DND-41 (cell line): ENCODE measurements at regions not wholly inside any gene's neighbourhood (a gene's known extent, or its start where the extent isn't known, plus 50 kb on each side); places are given as distances from the start of the nearest gene placed in this dataset.

ENCODE experiments used
- ATAC-seq: fragments of 200-7000 bp; cut with Tn5 transposase; 3 replicates; pipeline ENCODE4 v1.9.1; 2021; ENCODE audit warnings: low read depth; ENCODE audit not compliant: insufficient read depth
- DNase-seq: peaks from one replicate; pipeline ENCODE4 v3.0.0-alpha.2; 2020
- H2AFZ ChIP-seq: 2 replicates; pipeline ENCODE4 v1.6.0; 2012; ENCODE audit warnings: low read depth, low read length
- H3K27ac ChIP-seq: 2 replicates; pipeline ENCODE4 v1.5.1; 2012; ENCODE audit warnings: low read length, inconsistent platforms
- H3K27me3 ChIP-seq: fragments of 200-600 bp; sonication (generic); 2 replicates; pipeline ENCODE4 v1.6.0; 2012; ENCODE audit warnings: low read length, mild to moderate bottlenecking, inconsistent platforms; ENCODE audit not compliant: insufficient read depth, poor library complexity
- H3K36me3 ChIP-seq: 2 replicates; pipeline ENCODE4 v1.5.1; 2012; ENCODE audit warnings: low read length, inconsistent platforms; ENCODE audit not compliant: insufficient read depth
- H3K4me1 ChIP-seq: 2 replicates; pipeline ENCODE4 v1.5.1; 2012; ENCODE audit warnings: mild to moderate bottlenecking, low read length; ENCODE audit not compliant: insufficient read depth
- H3K4me2 ChIP-seq: 2 replicates; pipeline ENCODE4 v1.6.0; 2012; ENCODE audit warnings: mild to moderate bottlenecking, moderate library complexity, low read length, inconsistent platforms; ENCODE audit not compliant: insufficient read depth
- H3K4me3 ChIP-seq, 2 experiments: fragments of 200-600 bp in 1 of 2; shearing (Covaris generic) in 1 of 2; 2 replicates each; pipeline ENCODE4 v1.5.1; 2012 to 2016; ENCODE audit warnings: inconsistent platforms in 2 of 2, low read length in 2 of 2, mild to moderate bottlenecking in 2 of 2, low read depth in 1 of 2, moderate library complexity in 1 of 2
- H3K79me2 ChIP-seq: 2 replicates; pipeline ENCODE4 v1.6.0; 2012; ENCODE audit warnings: low read length, inconsistent platforms; ENCODE audit not compliant: insufficient read depth
- H3K9ac ChIP-seq: 2 replicates; pipeline ENCODE4 v1.6.0; 2012; ENCODE audit warnings: low read depth, mild to moderate bottlenecking, inconsistent platforms, low read length, moderate library complexity
- H3K9me3 ChIP-seq: 2 replicates; pipeline ENCODE4 v1.5.1; 2012; ENCODE audit warnings: low read length, moderate library complexity, mild to moderate bottlenecking, inconsistent platforms; ENCODE audit not compliant: insufficient read depth, severe bottlenecking
- H4K20me1 ChIP-seq: 2 replicates; pipeline ENCODE4 v1.6.0; 2012; ENCODE audit warnings: low read length; ENCODE audit not compliant: insufficient read depth
- EZH2 ChIP-seq: IDR thresholded peaks from 3 replicates; pipeline ENCODE4 v1.6.1; 2012; ENCODE audit warnings: borderline replicate concordance, low read depth, mild to moderate bottlenecking, moderate library complexity, low read length, inconsistent platforms; ENCODE audit not compliant: severe bottlenecking
- TF ChIP-seq, protein P1 (sequence below): IDR thresholded peaks from 2 replicates; pipeline ENCODE4 v1.5.1; 2012; ENCODE audit warnings: borderline replicate concordance, low read length, moderate library complexity, mild to moderate bottlenecking; ENCODE audit not compliant: poor library complexity, severe bottlenecking; ENCODE audit errors: extremely low read depth

- H3K4me1 ChIP-seq = no peaks in the 10 kb centered on the region
- H3K79me2 ChIP-seq = no peaks in the 10 kb centered on the region
- H3K36me3 ChIP-seq = no peaks in the 10 kb centered on the region
- H4K20me1 ChIP-seq = no peaks in the 10 kb centered on the region
- DNase-seq (no peak), ATAC-seq (no peak)
- H2AFZ ChIP-seq = no peak overlapping the region
- H3K4me2 ChIP-seq = no peak overlapping the region
- H3K4me3 ChIP-seq = no peak overlapping the region
- no peak for TF ChIP-seq EZH2
- TF ChIP-seq, protein P1, sequence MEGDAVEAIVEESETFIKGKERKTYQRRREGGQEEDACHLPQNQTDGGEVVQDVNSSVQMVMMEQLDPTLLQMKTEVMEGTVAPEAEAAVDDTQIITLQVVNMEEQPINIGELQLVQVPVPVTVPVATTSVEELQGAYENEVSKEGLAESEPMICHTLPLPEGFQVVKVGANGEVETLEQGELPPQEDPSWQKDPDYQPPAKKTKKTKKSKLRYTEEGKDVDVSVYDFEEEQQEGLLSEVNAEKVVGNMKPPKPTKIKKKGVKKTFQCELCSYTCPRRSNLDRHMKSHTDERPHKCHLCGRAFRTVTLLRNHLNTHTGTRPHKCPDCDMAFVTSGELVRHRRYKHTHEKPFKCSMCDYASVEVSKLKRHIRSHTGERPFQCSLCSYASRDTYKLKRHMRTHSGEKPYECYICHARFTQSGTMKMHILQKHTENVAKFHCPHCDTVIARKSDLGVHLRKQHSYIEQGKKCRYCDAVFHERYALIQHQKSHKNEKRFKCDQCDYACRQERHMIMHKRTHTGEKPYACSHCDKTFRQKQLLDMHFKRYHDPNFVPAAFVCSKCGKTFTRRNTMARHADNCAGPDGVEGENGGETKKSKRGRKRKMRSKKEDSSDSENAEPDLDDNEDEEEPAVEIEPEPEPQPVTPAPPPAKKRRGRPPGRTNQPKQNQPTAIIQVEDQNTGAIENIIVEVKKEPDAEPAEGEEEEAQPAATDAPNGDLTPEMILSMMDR = no peak
- no peaks in the 10 kb centered on the region for H3K27me3 ChIP-seq
- H3K9ac ChIP-seq = no peak overlapping the region
- H3K27ac ChIP-seq = no peak overlapping the region
- H3K9me3 ChIP-seq = peaks cover 7% of the 10 kb centered on the region
Measured at GRCh38 chr22:34000879-34001526, 80.7 kb upstream of the LARGE1 start.

DNA sequence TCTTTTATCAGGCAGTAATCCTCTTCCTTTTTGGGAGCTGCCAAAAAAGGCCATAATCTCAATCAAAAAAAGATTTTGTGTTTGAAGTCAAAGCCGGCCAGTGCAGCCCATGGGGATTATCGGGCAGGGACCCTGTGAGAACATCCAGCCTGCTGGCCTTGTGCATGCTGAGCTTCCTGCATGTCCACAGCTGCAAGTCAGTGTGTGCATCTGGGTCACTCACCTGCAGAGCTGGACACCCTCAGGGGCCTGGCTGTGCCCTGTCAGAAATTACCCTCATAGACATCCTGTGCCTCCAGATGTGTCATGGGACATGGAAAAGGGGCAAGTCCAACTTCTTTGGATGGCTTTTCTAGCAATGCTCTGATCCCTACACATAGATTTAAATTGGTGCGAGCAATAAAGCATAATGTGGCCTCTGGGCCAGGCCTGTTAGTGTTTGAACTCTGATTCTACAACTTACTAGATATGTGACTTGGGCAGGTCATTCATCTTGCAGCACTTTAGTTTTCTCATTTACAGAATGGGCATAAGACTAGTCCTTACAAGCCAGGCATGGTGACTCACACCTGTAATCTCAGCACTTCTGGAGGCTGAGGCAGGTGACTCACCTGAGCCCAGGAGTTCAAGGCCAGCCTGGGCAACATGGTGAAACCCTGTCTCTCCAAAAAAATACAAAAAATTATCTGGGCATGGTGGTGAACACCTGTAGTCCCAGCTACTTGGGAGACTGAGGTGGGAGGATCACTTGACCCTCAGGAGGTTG, 81.6 kb upstream of the LARGE1 start:
- H3K9ac ChIP-seq = no peak overlapping the region
- H3K4me1 ChIP-seq = no peaks in the 10 kb centered on the region
- no peak overlapping the region for H3K27ac ChIP-seq

DNA sequence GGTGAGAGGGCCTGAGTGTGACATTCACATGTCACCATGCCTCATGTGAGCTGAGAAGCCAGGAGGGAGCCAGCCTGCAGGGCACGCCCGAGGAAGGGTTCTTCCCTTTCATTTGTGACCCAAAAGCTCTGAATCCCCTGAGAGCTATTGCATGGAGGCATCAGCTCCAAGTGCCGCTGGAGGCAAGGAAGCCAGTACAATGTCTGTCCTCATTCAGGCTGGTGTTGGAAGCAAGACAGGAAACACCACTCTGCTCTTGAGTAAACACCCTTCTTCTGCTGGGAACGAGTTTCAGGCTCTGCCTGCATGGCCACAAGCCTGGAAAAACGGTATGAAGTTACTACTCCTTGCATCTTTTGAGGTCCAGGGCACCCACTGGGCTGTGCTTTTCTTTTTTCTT, 83.8 kb upstream of the LARGE1 start:
- DNase-seq (no peak), ATAC-seq (no peak)
- Histone ChIP-seq H4K20me1 (no peaks in the 10 kb centered on the region), H3K4me2 (no peak overlapping the region), H3K79me2 (no peaks in the 10 kb centered on the region), H3K36me3 (no peaks in the 10 kb centered on the region), H3K4me1 (no peaks in the 10 kb centered on the region), H3K27me3 (no peaks in the 10 kb centered on the region), H3K9me3 (peaks cover 7% of the 10 kb centered on the region), H3K4me3 (no peak overlapping the region), H3K9ac (no peak overlapping the region), H3K27ac (no peak overlapping the region), H2AFZ (no peak overlapping the region)
- TF ChIP-seq, protein P1 = no peak
- TF ChIP-seq EZH2 = no peak

More for the DNA sequence above, 81.6 kb upstream of the LARGE1 start:
- DNase-seq (no peak), ATAC-seq (no peak)
- no peak overlapping the region for H3K4me2 ChIP-seq
- H3K27me3 ChIP-seq = no peaks in the 10 kb centered on the region
- H3K36me3 ChIP-seq = no peaks in the 10 kb centered on the region
- H2AFZ ChIP-seq = no peak overlapping the region
- no peaks in the 10 kb centered on the region for H3K79me2 ChIP-seq
- no peaks in the 10 kb centered on the region for H4K20me1 ChIP-seq
- no peak for TF ChIP-seq EZH2
- TF ChIP-seq, protein P1 = no peak
- peaks cover 7% of the 10 kb centered on the region for H3K9me3 ChIP-seq
- H3K4me3 ChIP-seq = no peak overlapping the region
